A549 (cell line): ENCODE measurements at regions not wholly inside any gene's neighbourhood (a gene's known extent, or its start where the extent isn't known, plus 50 kb on each side); places are given as distances from the start of the nearest gene placed in this dataset.

Experiments used
- ATAC-seq, 2 experiments: fragments of 200-7000 bp in 1 of 2; fragments of >200 bp in 1 of 2; cut with Nextera tagmentation in 1 of 2; cut with Tn5 transposase in 1 of 2; 3 replicates each; pipeline versions ENCODE4 v1.8.0 to v1.9.1; 2018 to 2020; ENCODE audit warnings: mild to moderate bottlenecking in 1 of 2, moderate library complexity in 1 of 2
- CTCF ChIA-PET: fragments of 300-600 bp; sonication (Branson Sonifier 250); formaldehyde crosslinking; extraction: SDS; loops from one replicate; lab custom pipeline; 2021; ENCODE audit warnings: antibody characterized with exemption, inconsistent platforms; lab: Yijun Ruan, JAX
- POLR2A ChIA-PET: fragments of 350-600 bp; formaldehyde crosslinking; extraction: SDS; loops from one replicate; lab custom pipeline; 2021; ENCODE audit warnings: antibody characterized with exemption, inconsistent platforms; lab: Yijun Ruan, JAX
- DNase-seq, 2 experiments: peaks; one replicate each; pipeline versions ENCODE4 v3.0.0 to v3.0.0-alpha.2; 2011 to 2016; ENCODE audit warnings: low read depth in 1 of 2, low spot score in 1 of 2
- FAIRE-seq: peaks from 2 replicates; lab custom pipeline; 2011; peaks lifted over from hg19 to GRCh38; lab: Jason Lieb, UNC
- H3K27ac ChIP-seq, 2 experiments: fragments of >200 bp; sonication (Bioruptor Twin); formaldehyde crosslinking; 3 replicates each; pipeline ENCODE4 v1.5.1; 2016 to 2017
- H3K4me1 ChIP-seq: fragments of >200 bp; sonication (Bioruptor Twin); formaldehyde crosslinking; 3 replicates; pipeline ENCODE4 v1.6.1; 2016
- H3K4me2 ChIP-seq: fragments of >200 bp; sonication (Bioruptor Twin); formaldehyde crosslinking; 3 replicates; pipeline ENCODE4 v1.6.1; 2016
- H3K4me3 ChIP-seq: fragments of >200 bp; sonication (Bioruptor Twin); formaldehyde crosslinking; 3 replicates; pipeline ENCODE4 v1.5.1; 2016
- H3K9me3 ChIP-seq: fragments of >200 bp; sonication (Bioruptor Twin); formaldehyde crosslinking; 3 replicates; pipeline ENCODE4 v1.6.1; 2016
- CBX2 ChIP-seq: fragments of 200-600 bp; sonication (generic); IDR thresholded peaks from 2 replicates; pipeline ENCODE4 v1.6.1; 2016; ENCODE audit warnings: low read depth, mild to moderate bottlenecking, borderline replicate concordance
- CHD4 ChIP-seq: fragments of 200-600 bp; sonication (generic); IDR thresholded peaks from 2 replicates; pipeline ENCODE4 v1.6.1; 2016; ENCODE audit warnings: antibody characterized with exemption, mild to moderate bottlenecking, borderline replicate concordance
- EHF ChIP-seq: fragments of 250-450 bp; sonication (Bioruptor Pico); IDR thresholded peaks from 2 replicates; pipeline ENCODE4 v1.5.0; 2020; ENCODE audit warnings: mild to moderate bottlenecking
- ESRRA ChIP-seq: fragments of 150-350 bp; IDR thresholded peaks from 2 replicates; pipeline ENCODE4 v1.6.1; 2014; ENCODE audit warnings: mild to moderate bottlenecking, low read length, borderline replicate concordance
- FOSL2 ChIP-seq, 2 experiments: fragments of 450-650 bp in 1 of 2; fragments of >200 bp in 1 of 2; sonication (Bioruptor Twin) in 1 of 2; formaldehyde crosslinking; IDR thresholded peaks; 2 replicates each; pipeline versions ENCODE4 v1.5.0 to v1.6.1; 2016 to 2020; ENCODE audit warnings: mild to moderate bottlenecking in 1 of 2, moderate library complexity in 1 of 2
- GATA3 ChIP-seq: IDR thresholded peaks from 2 replicates; pipeline ENCODE4 v1.6.1; 2012; ENCODE audit warnings: borderline replicate concordance
- JUN ChIP-seq, 2 experiments: fragments of >200 bp; sonication (Bioruptor Twin); formaldehyde crosslinking; IDR thresholded peaks; 2 replicates in 1 of 2; 3 replicates in 1 of 2; pipeline ENCODE4 v1.6.1; 2016 to 2017
- KDM1A ChIP-seq: fragments of 200-600 bp; sonication (generic); IDR thresholded peaks from 2 replicates; pipeline ENCODE4 v1.6.1; 2016; ENCODE audit warnings: low read depth, mild to moderate bottlenecking
- KDM5A ChIP-seq: fragments of 200-600 bp; sonication (generic); IDR thresholded peaks from 2 replicates; pipeline ENCODE4 v1.6.1; 2016; ENCODE audit warnings: antibody characterized with exemption, mild to moderate bottlenecking
- MYC ChIP-seq: IDR thresholded peaks from 2 replicates; pipeline ENCODE4 v1.6.1; 2012; ENCODE audit warnings: mild to moderate bottlenecking, inconsistent platforms, low read length, improper control_type of control experiment, borderline replicate concordance
- NFE2L2 ChIP-seq: fragments of 150-350 bp; conservative IDR thresholded peaks from 2 replicates; pipeline ENCODE4 v1.6.1; 2014; ENCODE audit warnings: low read length
- POLR2AphosphoS2 ChIP-seq: conservative IDR thresholded peaks from 2 replicates; pipeline ENCODE4 v1.6.1; 2012; ENCODE audit warnings: low read length, improper control_type of control experiment, inconsistent platforms
- RAD21 ChIP-seq, 2 experiments: fragments of >200 bp in 1 of 2; sonication (Bioruptor Twin) in 1 of 2; formaldehyde crosslinking in 1 of 2; IDR thresholded peaks in 1 of 2; conservative IDR thresholded peaks in 1 of 2; 2 replicates in 1 of 2; 3 replicates in 1 of 2; pipeline ENCODE4 v1.6.1; 2012 to 2018; ENCODE audit warnings: inconsistent platforms in 1 of 2
- RARB ChIP-seq: fragments of 250-450 bp; sonication (Bioruptor Pico); IDR thresholded peaks from 2 replicates; pipeline ENCODE4 v1.8.0; 2021; ENCODE audit warnings: mild to moderate bottlenecking, moderate library complexity
- RNF2 ChIP-seq: fragments of 200-600 bp; sonication (generic); IDR thresholded peaks from 2 replicates; pipeline ENCODE4 v1.6.1; 2016; ENCODE audit warnings: low read depth, mild to moderate bottlenecking, antibody characterized with exemption, moderate library complexity, borderline replicate concordance
- SREBF2 ChIP-seq: fragments of 450-650 bp; IDR thresholded peaks from 2 replicates; pipeline ENCODE4 v1.6.1; 2014; ENCODE audit warnings: mild to moderate bottlenecking, moderate library complexity
- ZC3H11A ChIP-seq: fragments of 450-650 bp; IDR thresholded peaks from 2 replicates; pipeline ENCODE4 v1.6.1; 2014; ENCODE audit warnings: antibody characterized with exemption, mild to moderate bottlenecking
- ZSCAN20 ChIP-seq: fragments of 250-450 bp; sonication (Bioruptor Pico); IDR thresholded peaks from 2 replicates; pipeline ENCODE4 v1.8.0; 2022; ENCODE audit warnings: mild to moderate bottlenecking, moderate library complexity
- WGBS: methylation state at CpG from one replicate; pipeline ENCODE4 v1.1.6; 2017; ENCODE audit errors: missing lambda C conversion rate; 5-methylcytosine and 5-hydroxymethylcytosine counted together
- TF ChIP-seq, protein P1 (sequence below): IDR thresholded peaks from 2 replicates; pipeline ENCODE4 v1.6.1; 2012; ENCODE audit warnings: low read depth, borderline replicate concordance
- TF ChIP-seq, protein P2 (sequence below): fragments of 250-450 bp; sonication (Bioruptor Pico); IDR thresholded peaks from 2 replicates; pipeline ENCODE4 v1.5.0; 2021; ENCODE audit warnings: mild to moderate bottlenecking, moderate library complexity, borderline replicate concordance
- TF ChIP-seq, protein P3 (sequence below): fragments of 450-650 bp; IDR thresholded peaks from 2 replicates; pipeline ENCODE4 v1.6.1; 2014; ENCODE audit warnings: antibody characterized with exemption
- TF ChIP-seq, protein P4 (sequence below): fragments of >200 bp; sonication (Bioruptor Twin); formaldehyde crosslinking; IDR thresholded peaks from 3 replicates; pipeline ENCODE4 v1.6.1; 2016
- TF ChIP-seq, protein P5 (sequence below): IDR thresholded peaks from 2 replicates; pipeline ENCODE4 v1.6.1; 2012
- TF ChIP-seq, protein P6 (sequence below): fragments of 250-450 bp; sonication (Bioruptor Pico); IDR thresholded peaks from 2 replicates; pipeline ENCODE4 v1.5.0; 2020; ENCODE audit warnings: low read depth, mild to moderate bottlenecking, moderate library complexity

DNA sequence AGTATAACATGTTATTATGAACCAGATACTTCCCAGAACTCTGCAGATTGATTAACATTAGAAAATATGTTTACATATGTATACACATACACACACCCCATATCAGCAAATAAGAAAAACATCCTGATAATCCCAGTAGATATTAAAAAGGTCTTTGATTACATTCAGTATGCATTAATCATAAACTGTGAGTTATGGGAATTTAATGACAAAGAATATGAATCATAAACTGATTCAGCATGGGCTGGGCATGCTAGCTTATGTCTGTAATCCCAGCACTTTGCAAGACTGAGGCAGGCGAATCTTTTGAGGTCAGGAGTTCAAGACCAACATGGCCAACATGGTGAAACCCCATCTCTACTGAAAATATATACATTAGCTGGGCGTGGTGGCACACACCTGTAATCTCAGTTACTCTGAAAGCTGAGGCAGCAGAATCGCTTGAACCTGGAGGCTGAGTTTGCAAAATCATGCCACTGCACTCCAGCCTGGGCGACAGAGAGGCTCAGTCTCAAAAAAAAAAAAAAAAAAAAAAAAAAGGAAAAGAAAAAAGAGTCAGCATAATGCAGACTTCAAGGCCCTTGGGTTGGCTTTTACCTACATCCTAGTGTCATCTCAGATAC is 581.9 kb upstream of the PRR20A start:
- ATAC-seq (no peak), FAIRE-seq (no peak), DNase-seq (no peak)
- H3K4me1 ChIP-seq, result no peaks in the 10 kb centered on the region
- H3K9me3 ChIP-seq, result no peaks in the 10 kb centered on the region
- POLR2A ChIA-PET, result no interaction called here
- H3K27ac ChIP-seq, result no peak overlapping the region
- CTCF ChIA-PET, result no interaction called here
- H3K4me2 ChIP-seq, result no peak overlapping the region
- no peak overlapping the region for H3K4me3 ChIP-seq
- TF ChIP-seq ESRRA (no peak), KDM5A (no peak), KDM1A (no peak), EHF (no peak), JUN (IDR thresholded peaks at IDR 0.05) (no peak), CHD4 (no peak)
- TF ChIP-seq, protein P1, sequence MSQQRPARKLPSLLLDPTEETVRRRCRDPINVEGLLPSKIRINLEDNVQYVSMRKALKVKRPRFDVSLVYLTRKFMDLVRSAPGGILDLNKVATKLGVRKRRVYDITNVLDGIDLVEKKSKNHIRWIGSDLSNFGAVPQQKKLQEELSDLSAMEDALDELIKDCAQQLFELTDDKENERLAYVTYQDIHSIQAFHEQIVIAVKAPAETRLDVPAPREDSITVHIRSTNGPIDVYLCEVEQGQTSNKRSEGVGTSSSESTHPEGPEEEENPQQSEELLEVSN, result no peak
- TF ChIP-seq, protein P2, sequence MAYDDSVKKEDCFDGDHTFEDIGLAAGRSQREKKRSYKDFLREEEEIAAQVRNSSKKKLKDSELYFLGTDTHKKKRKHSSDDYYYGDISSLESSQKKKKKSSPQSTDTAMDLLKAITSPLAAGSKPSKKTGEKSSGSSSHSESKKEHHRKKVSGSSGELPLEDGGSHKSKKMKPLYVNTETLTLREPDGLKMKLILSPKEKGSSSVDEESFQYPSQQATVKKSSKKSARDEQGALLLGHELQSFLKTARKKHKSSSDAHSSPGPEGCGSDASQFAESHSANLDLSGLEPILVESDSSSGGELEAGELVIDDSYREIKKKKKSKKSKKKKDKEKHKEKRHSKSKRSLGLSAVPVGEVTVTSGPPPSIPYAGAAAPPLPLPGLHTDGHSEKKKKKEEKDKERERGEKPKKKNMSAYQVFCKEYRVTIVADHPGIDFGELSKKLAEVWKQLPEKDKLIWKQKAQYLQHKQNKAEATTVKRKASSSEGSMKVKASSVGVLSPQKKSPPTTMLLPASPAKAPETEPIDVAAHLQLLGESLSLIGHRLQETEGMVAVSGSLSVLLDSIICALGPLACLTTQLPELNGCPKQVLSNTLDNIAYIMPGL (CRISPR knock-in tag), result no peak
- WGBS, result 4% methylated on average over 4 of the region's 4 CpGs

DNA sequence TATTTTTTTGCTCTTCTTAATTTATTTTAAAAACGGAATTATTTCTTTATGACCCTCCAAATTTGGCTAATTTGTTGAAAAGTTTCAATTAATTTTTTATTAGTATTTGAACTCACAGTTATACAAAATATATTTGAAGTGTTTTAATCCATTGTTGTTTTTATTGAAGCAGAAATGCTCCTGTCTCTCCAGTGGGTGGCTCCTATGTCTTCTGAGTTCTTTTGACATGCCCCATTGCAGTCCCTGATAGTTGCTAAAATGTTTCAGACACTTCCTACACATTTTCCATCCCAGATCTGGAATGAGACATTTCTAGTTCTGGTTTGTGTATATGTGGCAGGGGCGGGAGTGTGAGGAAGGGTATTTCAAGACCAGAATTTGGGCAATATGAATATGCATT is 579.4 kb upstream of the PRR20A start:
- no peak overlapping the region for H3K27ac ChIP-seq
- TF ChIP-seq POLR2AphosphoS2 (no peak), GATA3 (no peak), ZSCAN20 (no peak), RAD21 (conservative IDR thresholded peaks at IDR 0.05 in 1 of 2, IDR thresholded peaks at IDR 0.05 in 1 of 2) (no peak), CBX2 (no peak), SREBF2 (no peak), ZC3H11A (no peak), NFE2L2 (no peak), MYC (no peak)
- TF ChIP-seq, protein P3, sequence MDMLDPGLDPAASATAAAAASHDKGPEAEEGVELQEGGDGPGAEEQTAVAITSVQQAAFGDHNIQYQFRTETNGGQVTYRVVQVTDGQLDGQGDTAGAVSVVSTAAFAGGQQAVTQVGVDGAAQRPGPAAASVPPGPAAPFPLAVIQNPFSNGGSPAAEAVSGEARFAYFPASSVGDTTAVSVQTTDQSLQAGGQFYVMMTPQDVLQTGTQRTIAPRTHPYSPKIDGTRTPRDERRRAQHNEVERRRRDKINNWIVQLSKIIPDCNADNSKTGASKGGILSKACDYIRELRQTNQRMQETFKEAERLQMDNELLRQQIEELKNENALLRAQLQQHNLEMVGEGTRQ, result no peak
- TF ChIP-seq, protein P4, sequence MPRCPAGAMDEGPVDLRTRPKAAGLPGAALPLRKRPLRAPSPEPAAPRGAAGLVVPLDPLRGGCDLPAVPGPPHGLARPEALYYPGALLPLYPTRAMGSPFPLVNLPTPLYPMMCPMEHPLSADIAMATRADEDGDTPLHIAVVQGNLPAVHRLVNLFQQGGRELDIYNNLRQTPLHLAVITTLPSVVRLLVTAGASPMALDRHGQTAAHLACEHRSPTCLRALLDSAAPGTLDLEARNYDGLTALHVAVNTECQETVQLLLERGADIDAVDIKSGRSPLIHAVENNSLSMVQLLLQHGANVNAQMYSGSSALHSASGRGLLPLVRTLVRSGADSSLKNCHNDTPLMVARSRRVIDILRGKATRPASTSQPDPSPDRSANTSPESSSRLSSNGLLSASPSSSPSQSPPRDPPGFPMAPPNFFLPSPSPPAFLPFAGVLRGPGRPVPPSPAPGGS, result no peak
- TF ChIP-seq, all 56 proteins: peak for 0
- DNase-seq (no peak), ATAC-seq (no peak), FAIRE-seq (no peak)
- WGBS, result 0% methylated on average over 2 of the region's 2 CpGs
- ChIA-PET CTCF (no interaction called here), POLR2A (no interaction called here)
- H3K4me2 ChIP-seq, result no peak overlapping the region
- no peaks in the 10 kb centered on the region for H3K9me3 ChIP-seq
- H3K4me3 ChIP-seq, result no peak overlapping the region
- H3K4me1 ChIP-seq, result no peaks in the 10 kb centered on the region

DNA sequence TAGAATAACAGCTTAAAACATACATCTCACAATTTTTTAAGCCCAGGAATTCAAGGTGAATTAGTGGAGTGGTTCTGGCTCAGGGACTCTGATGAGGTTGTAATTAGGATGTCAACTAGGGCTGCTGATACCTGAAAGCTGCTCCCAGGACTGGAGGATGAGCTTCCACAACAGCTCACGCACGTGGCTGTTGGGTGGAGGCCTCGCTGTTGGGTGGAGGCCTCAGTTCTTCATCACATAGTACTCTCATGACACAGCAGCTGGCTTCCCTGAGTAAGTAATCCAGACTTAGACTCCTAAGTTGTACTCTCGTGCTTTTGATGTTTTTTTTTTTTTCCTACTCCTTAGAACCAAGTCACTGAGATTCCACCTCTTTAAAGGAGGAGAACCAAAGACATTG is 577.1 kb upstream of the PRR20A start:
- 2% methylated on average over 4 of the region's 4 CpGs for WGBS
- ATAC-seq (no peak), FAIRE-seq (no peak), DNase-seq (no peak)
- no peaks in the 10 kb centered on the region for H3K4me1 ChIP-seq
- H3K9me3 ChIP-seq, result no peaks in the 10 kb centered on the region
- ChIA-PET CTCF (no interaction called here), POLR2A (no interaction called here)
- no peak overlapping the region for H3K4me2 ChIP-seq
- H3K4me3 ChIP-seq, result no peak overlapping the region
- H3K27ac ChIP-seq, result no peak overlapping the region
- TF ChIP-seq ZSCAN20 (no peak), RARB (no peak), RNF2 (no peak), FOSL2 (IDR thresholded peaks at IDR 0.05) (no peak), FOSL2 (CRISPR knock-in tag; IDR thresholded peaks at IDR 0.05) (no peak)
- TF ChIP-seq, protein P1, result no peak
- TF ChIP-seq, protein P3, result no peak
- TF ChIP-seq, protein P5, sequence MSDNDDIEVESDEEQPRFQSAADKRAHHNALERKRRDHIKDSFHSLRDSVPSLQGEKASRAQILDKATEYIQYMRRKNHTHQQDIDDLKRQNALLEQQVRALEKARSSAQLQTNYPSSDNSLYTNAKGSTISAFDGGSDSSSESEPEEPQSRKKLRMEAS, result no peak
- TF ChIP-seq, protein P2 (CRISPR knock-in tag), result no peak
- TF ChIP-seq, protein P6, sequence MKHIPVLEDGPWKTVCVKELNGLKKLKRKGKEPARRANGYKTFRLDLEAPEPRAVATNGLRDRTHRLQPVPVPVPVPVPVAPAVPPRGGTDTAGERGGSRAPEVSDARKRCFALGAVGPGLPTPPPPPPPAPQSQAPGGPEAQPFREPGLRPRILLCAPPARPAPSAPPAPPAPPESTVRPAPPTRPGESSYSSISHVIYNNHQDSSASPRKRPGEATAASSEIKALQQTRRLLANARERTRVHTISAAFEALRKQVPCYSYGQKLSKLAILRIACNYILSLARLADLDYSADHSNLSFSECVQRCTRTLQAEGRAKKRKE (CRISPR knock-in tag), result no peak
